ENCODE measurements at regions not wholly inside any gene's neighbourhood (a gene's known extent, or its start where the extent isn't known, plus 50 kb on each side); places are given as distances from the start of the nearest gene placed in this dataset.

GRCh38 chr9:100794738-100795269, 216.9 kb downstream of the CAVIN4 start (continued):
- TF ChIP-seq E2F4 (IDR thresholded peaks at IDR 0.05; ENCODE audit: low read depth, low read length) = no peak
- no peak for TF ChIP-seq DPF2 (IDR thresholded peaks at IDR 0.05)
- no peak for TF ChIP-seq PML (IDR thresholded peaks at IDR 0.05; ENCODE audit: low read length)

DNA sequence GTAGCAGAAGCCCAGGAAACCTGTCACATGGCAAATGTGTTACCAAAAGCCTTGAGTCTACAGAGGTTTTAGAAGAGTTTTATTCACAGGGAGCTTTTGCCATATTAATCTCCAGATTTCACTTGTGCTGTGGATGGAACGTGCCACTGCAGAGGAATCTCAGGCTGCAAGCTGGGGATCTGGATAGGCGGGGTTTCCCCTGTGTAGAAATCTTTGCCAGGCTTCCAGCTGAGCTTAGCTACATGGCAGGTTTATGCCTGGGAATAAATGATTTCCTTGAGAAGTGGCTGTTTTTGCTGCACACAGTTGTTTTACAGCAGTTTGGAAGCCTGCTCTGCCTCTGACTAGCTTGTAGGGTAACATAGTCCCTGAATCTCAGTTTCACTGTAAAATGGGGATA, 224.6 kb upstream of the PLPPR1 start:
- DNase-seq (ENCODE audit: low read depth, low spot score) (no peak), ATAC-seq (no peak), FAIRE-seq (no peak)
- no peak overlapping the region for H3K4me2 ChIP-seq (ENCODE audit: control insufficient read depth, insufficient read depth)
- H3K9me3 ChIP-seq (replicated peaks; ENCODE audit: control insufficient read depth, insufficient read depth, low read length) = no peaks in the 10 kb centered on the region
- 0% methylated on average over 2 of the region's 2 CpGs for WGBS (ENCODE audit: insufficient coverage, insufficient replicate concordance, low lambda C conversion rate, missing lambda C conversion rate)
- intact Hi-C loops (cut with micrococcal nuclease; ENCODE audit: unreplicated experiment) = no loop called here
- H4K20me1 ChIP-seq (ENCODE audit: control insufficient read depth, insufficient read depth) = no peaks in the 10 kb centered on the region
- no peak overlapping the region for H3K9ac ChIP-seq (ENCODE audit: control insufficient read depth, insufficient read depth, low read length)
- in situ Hi-C loops (cut with MboI) = no loop called here
- no peak overlapping the region for H2AFZ ChIP-seq (ENCODE audit: control insufficient read depth, low read depth, low read length)
- BruUV-seq (replicated peaks) = no TSS peak
- ChIA-PET CTCF (no interaction called here), SMC1A (ENCODE audit: uncharacterized antibody, unreplicated experiment) (no interaction called here), POLR2A (no interaction called here), RAD21 (ENCODE audit: unreplicated experiment) (no interaction called here)
- H3K4me3 ChIP-seq = no peak overlapping the region
- H3K27me3 ChIP-seq (replicated peaks in 1 of 2; ENCODE audit: control insufficient read depth in 2 of 2, insufficient read depth in 2 of 2, low read length in 1 of 2) = no peaks in the 10 kb centered on the region
- no peaks in the 10 kb centered on the region for H3K36me3 ChIP-seq (ENCODE audit: control insufficient read depth in 2 of 2, insufficient read depth in 2 of 2, low read length in 1 of 2)
- no peak overlapping the region for H3K27ac ChIP-seq (ENCODE audit: control insufficient read depth, insufficient read depth)
- H3K79me2 ChIP-seq (ENCODE audit: control insufficient read depth, insufficient read depth, low read length) = no peaks in the 10 kb centered on the region
- H3K4me1 ChIP-seq (ENCODE audit: control insufficient read depth, insufficient read depth, low read length) = no peaks in the 10 kb centered on the region
- TF ChIP-seq NBN (IDR thresholded peaks at IDR 0.05) (no peak), TCF12 (IDR thresholded peaks at IDR 0.05; ENCODE audit: low read depth, low read length) (no peak), WRNIP1 (IDR thresholded peaks at IDR 0.05; ENCODE audit: borderline replicate concordance, low read depth, low read length) (no peak), NRF1 (conservative IDR thresholded peaks at IDR 0.05; ENCODE audit: low read depth, low read length) (no peak), CBX5 (IDR thresholded peaks at IDR 0.05; ENCODE audit: low read depth) (no peak), RB1 (IDR thresholded peaks at IDR 0.05; ENCODE audit: borderline replicate concordance) (no peak), ETV6 (conservative IDR thresholded peaks at IDR 0.05 in 1 of 2, IDR thresholded peaks at IDR 0.05 in 1 of 2; ENCODE audit: borderline replicate concordance in 1 of 2, low read depth in 1 of 2) (no peak), ZBED1 (IDR thresholded peaks at IDR 0.05; ENCODE audit: borderline replicate concordance) (no peak), CEBPB (IDR thresholded peaks at IDR 0.05; ENCODE audit: borderline replicate concordance in 1 of 2, low read depth in 2 of 2, low read length in 2 of 2) (no peak), SMAD1 (IDR thresholded peaks at IDR 0.05; ENCODE audit: low read depth, partially characterized antibody) (no peak), ZBTB40 (IDR thresholded peaks at IDR 0.05; ENCODE audit: borderline replicate concordance) (no peak), SMAD5 (IDR thresholded peaks at IDR 0.05; ENCODE audit: low read depth) (no peak)
- TF ChIP-seq, protein P1, sequence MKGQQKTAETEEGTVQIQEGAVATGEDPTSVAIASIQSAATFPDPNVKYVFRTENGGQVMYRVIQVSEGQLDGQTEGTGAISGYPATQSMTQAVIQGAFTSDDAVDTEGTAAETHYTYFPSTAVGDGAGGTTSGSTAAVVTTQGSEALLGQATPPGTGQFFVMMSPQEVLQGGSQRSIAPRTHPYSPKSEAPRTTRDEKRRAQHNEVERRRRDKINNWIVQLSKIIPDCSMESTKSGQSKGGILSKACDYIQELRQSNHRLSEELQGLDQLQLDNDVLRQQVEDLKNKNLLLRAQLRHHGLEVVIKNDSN (IDR thresholded peaks at IDR 0.05; ENCODE audit: borderline replicate concordance, extremely low read length, insufficient read depth, low read depth, low read length) = no peak
- TF ChIP-seq, protein P2, sequence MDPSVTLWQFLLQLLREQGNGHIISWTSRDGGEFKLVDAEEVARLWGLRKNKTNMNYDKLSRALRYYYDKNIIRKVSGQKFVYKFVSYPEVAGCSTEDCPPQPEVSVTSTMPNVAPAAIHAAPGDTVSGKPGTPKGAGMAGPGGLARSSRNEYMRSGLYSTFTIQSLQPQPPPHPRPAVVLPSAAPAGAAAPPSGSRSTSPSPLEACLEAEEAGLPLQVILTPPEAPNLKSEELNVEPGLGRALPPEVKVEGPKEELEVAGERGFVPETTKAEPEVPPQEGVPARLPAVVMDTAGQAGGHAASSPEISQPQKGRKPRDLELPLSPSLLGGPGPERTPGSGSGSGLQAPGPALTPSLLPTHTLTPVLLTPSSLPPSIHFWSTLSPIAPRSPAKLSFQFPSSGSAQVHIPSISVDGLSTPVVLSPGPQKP (IDR thresholded peaks at IDR 0.05; ENCODE audit: low read depth, low read length) = no peak
